NCI-H748 treated with DMSO at 0.1 percent for 48 hours (cell line): ENCODE measurements at regions not wholly inside any gene's neighbourhood (a gene's known extent, or its start where the extent isn't known, plus 50 kb on each side); places are given as distances from the start of the nearest gene placed in this dataset.
A peak's percentile ranks its signal among the peaks of the same experiment; 100 is the strongest.
"Not testable (repeated sequence)": the region's sequence is repeated elsewhere in the genome, so short reads cannot be mapped to it uniquely, and the experiment has no call there.

Experiments used
- DNase-seq: peaks from one replicate; lab custom pipeline; 2025; lab: John Stamatoyannopoulos, UW

- no peak for DNase-seq
Measured at GRCh38 chr3:89932882-89933281, 825.5 kb downstream of the EPHA3 start.

- DNase-seq = not testable (repeated sequence)
Measured at GRCh38 chr3:89944461-89944860, 837.0 kb downstream of the EPHA3 start.

GRCh38 chr3:89946884-89947283 is 839.5 kb downstream of the EPHA3 start:
- no peak for DNase-seq

- no peak for DNase-seq
Measured at GRCh38 chr3:89947337-89947954, 840.0 kb downstream of the EPHA3 start.

- no peak for DNase-seq
Measured at GRCh38 chr3:89948008-89948407, 840.6 kb downstream of the EPHA3 start.

- DNase-seq = no peak
Measured at GRCh38 chr3:89950772-89951171, 843.4 kb downstream of the EPHA3 start.

- no peak for DNase-seq
Measured at GRCh38 chr3:89954137-89954536, 846.7 kb downstream of the EPHA3 start.

GRCh38 chr3:89955156-89955555 is 847.7 kb downstream of the EPHA3 start:
- peak; percentile 77 for DNase-seq

- DNase-seq = no peak
Measured at GRCh38 chr3:89957451-89957850, 850.0 kb downstream of the EPHA3 start.

GRCh38 chr3:89958163-89958562 is 850.7 kb downstream of the EPHA3 start:
- DNase-seq = not testable (repeated sequence)

- DNase-seq = no peak
Measured at GRCh38 chr3:89964347-89964746, 856.9 kb downstream of the EPHA3 start.

- no peak for DNase-seq
Measured at GRCh38 chr3:89966877-89967665, 859.6 kb downstream of the EPHA3 start.

GRCh38 chr3:89971329-89971728 is 863.9 kb downstream of the EPHA3 start:
- DNase-seq = no peak

GRCh38 chr3:89973156-89973555 is 865.7 kb downstream of the EPHA3 start:
- DNase-seq = no peak

- DNase-seq = no peak
Measured at GRCh38 chr3:89974903-89975519, 867.6 kb downstream of the EPHA3 start.

- no peak for DNase-seq
Measured at GRCh38 chr3:89983449-89983848, 876.0 kb downstream of the EPHA3 start.

- DNase-seq = no peak
Measured at GRCh38 chr3:90005281-90005847, 897.9 kb downstream of the EPHA3 start.

- no peak for DNase-seq
Measured at GRCh38 chr3:90007778-90008499, 900.5 kb downstream of the EPHA3 start.

GRCh38 chr3:90010341-90010740 is 902.9 kb downstream of the EPHA3 start:
- DNase-seq = no peak

GRCh38 chr3:90011131-90011530 is 903.7 kb downstream of the EPHA3 start:
- DNase-seq = no peak

GRCh38 chr3:90011596-90011995 is 904.2 kb downstream of the EPHA3 start:
- no peak for DNase-seq

GRCh38 chr3:90011996-90012395 is 904.6 kb downstream of the EPHA3 start:
- no peak for DNase-seq
